ENCODE measurements at regions not wholly inside any gene's neighbourhood (a gene's known extent, or its start where the extent isn't known, plus 50 kb on each side); places are given as distances from the start of the nearest gene placed in this dataset.

GRCh38 chr5:135181653-135182052, 147.6 kb upstream of the PITX1 start:
- SMC1A ChIA-PET (ENCODE audit: uncharacterized antibody, unreplicated experiment), result no interaction called here
- no peaks in the 10 kb centered on the region for H3K36me3 ChIP-seq (ENCODE audit: control insufficient read depth in 2 of 2, insufficient read depth in 2 of 2, low read length in 1 of 2)
- peaks cover 0 to 2% of the 10 kb centered on the region in 2 experiments; a peak in 2 of 4 replicates for H3K27me3 ChIP-seq (replicated peaks in 1 of 2; ENCODE audit: control insufficient read depth in 2 of 2, insufficient read depth in 2 of 2, low read length in 1 of 2)
- no peak overlapping the region for H3K4me3 ChIP-seq
- H4K20me1 ChIP-seq (ENCODE audit: control insufficient read depth, insufficient read depth), result no peaks in the 10 kb centered on the region
- H3K27ac ChIP-seq (ENCODE audit: control insufficient read depth, insufficient read depth), result no peak overlapping the region
- H3K79me2 ChIP-seq (ENCODE audit: control insufficient read depth, insufficient read depth, low read length), result no peaks in the 10 kb centered on the region
- H3K4me1 ChIP-seq (ENCODE audit: control insufficient read depth, insufficient read depth, low read length), result no peaks in the 10 kb centered on the region
- in situ Hi-C loops (cut with MboI) (loop anchor here (25.0 kb wide), 1 partner anchor 444 kb away; the partner anchor contains the start of gene CAMLG), intact Hi-C loops (cut with micrococcal nuclease; ENCODE audit: unreplicated experiment) (no loop called here)
- CTCF ChIA-PET, result interaction anchor here (0.6 to 0.7 kb wide), 3 partner anchors 9 to 1848 kb away, joined by 3 read pairs; no protein-coding TSS in a partner anchor
- DNase-seq (ENCODE audit: low read depth, low spot score) (no peak), FAIRE-seq (no peak), ATAC-seq (no peak)
- RAD21 ChIA-PET (ENCODE audit: unreplicated experiment), result no interaction called here
- no peaks in the 10 kb centered on the region for H3K9me3 ChIP-seq (replicated peaks; ENCODE audit: control insufficient read depth, insufficient read depth, low read length)
- TF ChIP-seq PML (IDR thresholded peaks at IDR 0.05; ENCODE audit: low read length), result no peak
- TF ChIP-seq RAD21 (IDR thresholded peaks at IDR 0.05; ENCODE audit: insufficient read depth, low read depth, low read length), result no peak
- no peak for TF ChIP-seq FOXK2 (IDR thresholded peaks at IDR 0.05)
- no peak for TF ChIP-seq PKNOX1 (IDR thresholded peaks at IDR 0.05)
- no peak for TF ChIP-seq CBX3 (IDR thresholded peaks at IDR 0.05; ENCODE audit: borderline replicate concordance, low read depth)
- TF ChIP-seq CUX1 (IDR thresholded peaks at IDR 0.05; ENCODE audit: insufficient replicate concordance, low read depth, low read length), result no peak
- TF ChIP-seq HSF1 (IDR thresholded peaks at IDR 0.05; ENCODE audit: low read depth, low read length), result no peak
- TF ChIP-seq EP300 (IDR thresholded peaks at IDR 0.05; ENCODE audit: borderline replicate concordance in 1 of 2, control insufficient read depth in 1 of 2, low read depth in 2 of 2, low read length in 2 of 2), result no peak
- TF ChIP-seq POU2F2 (IDR thresholded peaks at IDR 0.05; ENCODE audit: borderline replicate concordance, low read depth, low read length), result no peak
- no peak for TF ChIP-seq MAX (IDR thresholded peaks at IDR 0.05; ENCODE audit: low read depth, low read length)
- no peak overlapping the region for H2AFZ ChIP-seq (ENCODE audit: control insufficient read depth, low read depth, low read length)
- POLR2A ChIA-PET, result interaction anchor here (0.6 kb wide), 1 partner anchor 80 kb away, joined by 3 read pairs; no protein-coding TSS in a partner anchor
- H3K4me2 ChIP-seq (ENCODE audit: control insufficient read depth, insufficient read depth), result no peak overlapping the region
- WGBS (ENCODE audit: insufficient coverage, insufficient replicate concordance, low lambda C conversion rate, missing lambda C conversion rate), result 87% methylated on average over 3 of the region's 3 CpGs
- H3K9ac ChIP-seq (ENCODE audit: control insufficient read depth, insufficient read depth, low read length), result no peak overlapping the region
- BruUV-seq (replicated peaks), result no TSS peak
